T-helper 1 cell treated with Interleukin-12 subunit alpha and Interleukin-12 subunit beta and Interleukin-4 antibody, amounts not matched to agents 30 μg/mL and 1 μg/mL, for 36 hours (primary cell): ENCODE measurements at regions not wholly inside any gene's neighbourhood (a gene's known extent, or its start where the extent isn't known, plus 50 kb on each side); places are given as distances from the start of the nearest gene placed in this dataset.

Source experiments
- H3K27ac Mint-ChIP-seq: one replicate; pipeline ENCODE4 v1.8.0; 2021; ENCODE audit warnings: mild to moderate bottlenecking, mixed read lengths
- H3K27me3 Mint-ChIP-seq: one replicate; pipeline ENCODE4 v1.8.0; 2021; ENCODE audit warnings: low read depth, mixed read lengths
- H3K36me3 Mint-ChIP-seq: one replicate; pipeline ENCODE4 v1.8.0; 2021; ENCODE audit warnings: low read depth, mixed read lengths
- H3K4me1 Mint-ChIP-seq: one replicate; pipeline ENCODE4 v1.8.0; 2021; ENCODE audit warnings: low read depth, mixed read lengths
- H3K4me3 Mint-ChIP-seq: one replicate; pipeline ENCODE4 v1.8.0; 2021; ENCODE audit warnings: mild to moderate bottlenecking, moderate library complexity, mixed read lengths
- H3K9me3 Mint-ChIP-seq: one replicate; pipeline ENCODE4 v1.8.0; 2021; ENCODE audit warnings: mixed read lengths

- H3K9me3 Mint-ChIP-seq: no peaks in the 10 kb centered on the region
- no peak overlapping the region for H3K27ac Mint-ChIP-seq
- no peaks in the 10 kb centered on the region for H3K36me3 Mint-ChIP-seq
- no peak overlapping the region for H3K4me3 Mint-ChIP-seq
- no peaks in the 10 kb centered on the region for H3K4me1 Mint-ChIP-seq
- H3K27me3 Mint-ChIP-seq: peaks cover 4% of the 10 kb centered on the region
Observed at GRCh38 chr1:11417162-11417561, 61.8 kb upstream of the DISP3 start.

DNA sequence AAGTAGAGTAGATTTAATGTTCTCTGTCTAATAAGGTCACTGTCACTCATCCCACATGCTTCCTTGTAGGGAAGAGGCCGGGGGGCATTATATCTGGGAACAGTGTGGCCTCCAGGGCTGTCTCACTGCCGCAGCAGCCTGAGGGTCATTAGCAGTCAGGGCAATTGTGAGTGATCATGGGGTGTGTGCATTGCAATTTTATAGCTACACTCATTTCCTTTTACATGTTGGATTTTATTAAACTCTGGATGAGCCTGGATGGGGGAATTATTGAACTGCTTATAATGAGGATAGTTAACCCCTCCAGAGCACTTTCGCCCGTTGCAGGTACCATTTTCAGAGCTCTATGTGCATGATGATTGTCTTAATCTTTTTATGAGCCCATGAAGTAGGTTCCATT, 60.9 kb upstream of the DISP3 start:
- no peak overlapping the region for H3K4me3 Mint-ChIP-seq
- H3K9me3 Mint-ChIP-seq: no peaks in the 10 kb centered on the region
- peaks cover 4% of the 10 kb centered on the region for H3K27me3 Mint-ChIP-seq
- no peaks in the 10 kb centered on the region for H3K36me3 Mint-ChIP-seq
- no peak overlapping the region for H3K27ac Mint-ChIP-seq
- no peaks in the 10 kb centered on the region for H3K4me1 Mint-ChIP-seq

DNA sequence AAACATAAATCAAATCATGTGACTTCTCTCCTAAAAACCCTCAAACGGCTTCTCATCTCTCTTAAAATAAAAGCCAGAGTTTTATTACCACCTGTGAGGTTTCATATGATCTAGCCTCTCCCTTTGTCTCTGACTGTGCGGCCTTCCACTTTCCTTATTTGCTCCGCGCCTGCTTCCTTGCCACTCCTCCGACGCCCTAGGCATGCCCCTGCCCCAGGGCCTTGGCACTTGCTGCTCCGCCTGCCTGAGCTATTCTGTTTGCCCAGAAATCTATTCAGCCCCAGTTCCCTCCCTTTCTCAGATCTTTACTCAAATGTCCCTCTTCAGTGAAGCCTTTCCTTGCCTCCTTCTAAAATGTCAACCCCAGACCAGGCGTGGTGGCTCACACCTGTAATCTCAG, 57.5 kb upstream of the DISP3 start:
- H3K36me3 Mint-ChIP-seq: no peaks in the 10 kb centered on the region
- H3K4me1 Mint-ChIP-seq: no peaks in the 10 kb centered on the region
- H3K4me3 Mint-ChIP-seq: no peak overlapping the region
- peaks cover 4% of the 10 kb centered on the region for H3K27me3 Mint-ChIP-seq
- H3K27ac Mint-ChIP-seq: peak overlapping the region; percentile 67
- H3K9me3 Mint-ChIP-seq: no peaks in the 10 kb centered on the region

GRCh38 chr1:11422686-11423085, 56.3 kb upstream of the DISP3 start:
- Mint-ChIP-seq H3K4me3 (no peak overlapping the region), H3K27me3 (peaks cover 4% of the 10 kb centered on the region), H3K9me3 (no peaks in the 10 kb centered on the region), H3K27ac (no peak overlapping the region), H3K4me1 (no peaks in the 10 kb centered on the region), H3K36me3 (no peaks in the 10 kb centered on the region)

DNA sequence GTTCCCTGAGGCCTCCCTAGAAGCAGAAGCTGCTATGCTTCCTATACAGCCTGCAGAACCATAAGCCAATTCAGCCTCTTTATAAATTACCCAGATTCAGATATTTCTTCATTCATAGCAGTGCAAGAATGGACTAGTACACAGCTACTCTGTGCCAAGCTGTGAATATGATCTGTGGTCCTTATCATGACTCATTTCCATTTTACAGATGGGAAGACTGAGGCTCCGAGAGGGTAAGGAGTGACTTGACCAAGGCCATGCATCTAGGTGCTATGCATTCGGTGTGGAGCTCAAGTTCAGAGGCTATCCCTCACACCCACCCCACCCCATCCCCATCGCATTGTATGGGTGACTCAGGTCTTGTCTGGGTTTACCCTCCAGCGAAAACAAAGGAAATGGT, 52.3 kb upstream of the DISP3 start:
- no peaks in the 10 kb centered on the region for H3K4me1 Mint-ChIP-seq
- H3K9me3 Mint-ChIP-seq: no peaks in the 10 kb centered on the region
- H3K36me3 Mint-ChIP-seq: no peaks in the 10 kb centered on the region
- H3K27me3 Mint-ChIP-seq: peaks cover under 1% of the 10 kb centered on the region
- H3K4me3 Mint-ChIP-seq: no peak overlapping the region
- no peak overlapping the region for H3K27ac Mint-ChIP-seq

- H3K27ac Mint-ChIP-seq: no peak overlapping the region
- no peaks in the 10 kb centered on the region for H3K4me1 Mint-ChIP-seq
- H3K9me3 Mint-ChIP-seq: no peaks in the 10 kb centered on the region
- no peak overlapping the region for H3K4me3 Mint-ChIP-seq
- no peaks in the 10 kb centered on the region for H3K27me3 Mint-ChIP-seq
- H3K36me3 Mint-ChIP-seq: no peaks in the 10 kb centered on the region
Observed at GRCh38 chr1:11428789-11429188, 50.2 kb upstream of the DISP3 start.
